GM19467 (cell line): ENCODE measurements at regions not wholly inside any gene's neighbourhood (a gene's known extent, or its start where the extent isn't known, plus 50 kb on each side); places are given as distances from the start of the nearest gene placed in this dataset.

ENCODE experiments used
- ATAC-seq: cut with Tn5 transposase; IDR thresholded peaks from one replicate; pipeline ENCODE4 v1.9.1; 2021; ENCODE audit warnings: mild to moderate bottlenecking, moderate library complexity; ENCODE audit not compliant: unreplicated experiment

- ATAC-seq: no peak
Observed at GRCh38 chr6:114403858-114404257, 61.0 kb upstream of the HS3ST5 start.

- no peak for ATAC-seq
Observed at GRCh38 chr6:114398481-114398880, 55.7 kb upstream of the HS3ST5 start.
